ENCODE measurements at regions not wholly inside any gene's neighbourhood (a gene's known extent, or its start where the extent isn't known, plus 50 kb on each side); places are given as distances from the start of the nearest gene placed in this dataset.

GRCh38 chr1:193413376-193413775, 227.0 kb upstream of the B3GALT2 start:
- ChIA-PET CTCF (no interaction called here), POLR2A (ENCODE audit: unreplicated experiment) (no interaction called here)
- H3K9me2 ChIP-seq (ENCODE audit: insufficient read depth), result no peaks in the 10 kb centered on the region
- no peaks in the 10 kb centered on the region for H3K4me1 ChIP-seq (replicated peaks; ENCODE audit: insufficient read depth)
- no peaks in the 10 kb centered on the region for H3K9me3 ChIP-seq (ENCODE audit: insufficient read depth, low read depth)
- H3K4me3 ChIP-seq, result no peak overlapping the region
- no peaks in the 10 kb centered on the region for H3F3A ChIP-seq (ENCODE audit: insufficient read depth, low read depth)
- no peaks in the 10 kb centered on the region for H3K79me2 ChIP-seq (ENCODE audit: low read depth)
- intact Hi-C loops (cut with micrococcal nuclease; ENCODE audit: unreplicated experiment), result no loop called here
- DNase-seq, result no peak
- H3K27me3 ChIP-seq (ENCODE audit: insufficient read depth, low read depth), result no peaks in the 10 kb centered on the region
- no peaks in the 10 kb centered on the region for H4K20me1 ChIP-seq (ENCODE audit: insufficient read depth)
- no peak overlapping the region for H2AFZ ChIP-seq
- no TSS peak for BruUV-seq (replicated peaks)
- no peak overlapping the region for H3K27ac ChIP-seq
- H3K36me3 ChIP-seq (ENCODE audit: low read depth), result no peaks in the 10 kb centered on the region
- H3K4me2 ChIP-seq, result no peak overlapping the region
- TF ChIP-seq EZH2 (IDR thresholded peaks at IDR 0.05; ENCODE audit: low read depth) (no peak), CTCF (conservative IDR thresholded peaks at IDR 0.05) (no peak)

DNA sequence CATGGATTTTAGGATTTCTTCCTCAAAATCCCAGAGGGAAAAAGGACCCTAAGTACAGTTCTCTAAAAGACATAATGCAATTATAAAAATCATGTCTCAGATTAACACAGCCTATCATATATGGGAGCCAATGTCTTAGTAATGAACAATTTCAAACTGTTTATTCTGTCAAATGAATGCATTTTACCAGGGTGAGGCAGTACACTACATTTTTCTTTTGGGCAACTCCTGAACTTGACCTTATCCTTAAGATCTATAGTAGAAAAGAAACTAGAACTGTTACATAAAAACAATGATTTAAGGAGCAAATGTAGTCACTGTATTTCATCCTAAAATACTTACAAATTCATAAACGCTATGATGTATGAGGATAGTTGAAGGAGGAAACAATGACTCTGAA, 226.3 kb upstream of the B3GALT2 start:
- no peaks in the 10 kb centered on the region for H3K36me3 ChIP-seq (ENCODE audit: low read depth)
- no peak overlapping the region for H3K4me3 ChIP-seq
- H3K4me2 ChIP-seq, result no peak overlapping the region
- H3F3A ChIP-seq (ENCODE audit: insufficient read depth, low read depth), result no peaks in the 10 kb centered on the region
- H4K20me1 ChIP-seq (ENCODE audit: insufficient read depth), result no peaks in the 10 kb centered on the region
- no peaks in the 10 kb centered on the region for H3K4me1 ChIP-seq (replicated peaks; ENCODE audit: insufficient read depth)
- POLR2A ChIA-PET (ENCODE audit: unreplicated experiment), result no interaction called here
- no peak overlapping the region for H3K27ac ChIP-seq
- H3K79me2 ChIP-seq (ENCODE audit: low read depth), result no peaks in the 10 kb centered on the region
- no peaks in the 10 kb centered on the region for H3K9me3 ChIP-seq (ENCODE audit: insufficient read depth, low read depth)
- no peak for DNase-seq
- no peaks in the 10 kb centered on the region for H3K27me3 ChIP-seq (ENCODE audit: insufficient read depth, low read depth)
- CTCF ChIA-PET, result no interaction called here
- BruUV-seq (replicated peaks), result no TSS peak
- no peak for TF ChIP-seq CTCF (conservative IDR thresholded peaks at IDR 0.05)
- TF ChIP-seq EZH2 (IDR thresholded peaks at IDR 0.05; ENCODE audit: low read depth), result no peak
- intact Hi-C loops (cut with micrococcal nuclease; ENCODE audit: unreplicated experiment), result no loop called here
- H2AFZ ChIP-seq, result no peak overlapping the region
- H3K9me2 ChIP-seq (ENCODE audit: insufficient read depth), result no peaks in the 10 kb centered on the region

DNA sequence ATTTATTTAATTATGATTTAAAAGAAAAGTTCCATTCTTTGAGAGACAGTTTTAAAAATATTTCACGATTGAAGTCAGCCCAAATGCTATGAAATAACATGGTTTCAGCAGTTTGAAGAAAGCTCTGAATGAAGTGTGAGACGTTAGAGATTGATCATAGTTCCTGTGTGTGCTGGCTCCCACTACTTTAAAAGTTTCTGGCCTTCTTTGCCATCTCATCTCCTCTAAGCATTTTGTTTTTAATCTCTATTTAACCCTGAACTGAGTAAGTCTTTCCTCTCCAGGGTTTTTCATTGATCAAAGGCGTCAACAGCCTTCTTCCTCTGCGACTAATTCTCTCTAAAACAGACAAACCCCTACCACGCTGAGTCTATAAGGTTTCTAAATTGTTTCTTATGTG, 225.3 kb upstream of the B3GALT2 start:
- Histone ChIP-seq H3F3A (ENCODE audit: insufficient read depth, low read depth) (no peaks in the 10 kb centered on the region), H3K79me2 (ENCODE audit: low read depth) (no peaks in the 10 kb centered on the region), H3K27me3 (ENCODE audit: insufficient read depth, low read depth) (no peaks in the 10 kb centered on the region), H2AFZ (no peak overlapping the region), H3K4me3 (no peak overlapping the region), H3K9me3 (ENCODE audit: insufficient read depth, low read depth) (no peaks in the 10 kb centered on the region), H3K4me2 (no peak overlapping the region), H3K27ac (no peak overlapping the region), H3K9me2 (ENCODE audit: insufficient read depth) (no peaks in the 10 kb centered on the region), H3K4me1 (replicated peaks; ENCODE audit: insufficient read depth) (no peaks in the 10 kb centered on the region), H3K36me3 (ENCODE audit: low read depth) (no peaks in the 10 kb centered on the region), H4K20me1 (ENCODE audit: insufficient read depth) (no peaks in the 10 kb centered on the region)
- DNase-seq, result no peak
- POLR2A ChIA-PET (ENCODE audit: unreplicated experiment), result no interaction called here
- CTCF ChIA-PET, result no interaction called here
- intact Hi-C loops (cut with micrococcal nuclease; ENCODE audit: unreplicated experiment), result no loop called here
- TF ChIP-seq EZH2 (IDR thresholded peaks at IDR 0.05; ENCODE audit: low read depth), result no peak
- TF ChIP-seq CTCF (conservative IDR thresholded peaks at IDR 0.05), result no peak
- no TSS peak for BruUV-seq (replicated peaks)

Data from PC-9 (cell line).